HEK293 (cell line): ENCODE measurements at regions not wholly inside any gene's neighbourhood (a gene's known extent, or its start where the extent isn't known, plus 50 kb on each side); places are given as distances from the start of the nearest gene placed in this dataset.

ENCODE experiments used
- CTCF ChIA-PET: fragments of 350-600 bp; formaldehyde crosslinking; extraction: SDS; loops from one replicate; lab custom pipeline; 2021; ENCODE audit warnings: antibody characterized with exemption; lab: Yijun Ruan, JAX
- POLR2A ChIA-PET: fragments of 300-600 bp; formaldehyde crosslinking; extraction: SDS; loops from one replicate; lab custom pipeline; 2020; ENCODE audit warnings: antibody characterized with exemption, inconsistent platforms; lab: Yijun Ruan, JAX
- H3K27ac ChIP-seq: fragments of 200-500 bp; sonication (Bioruptor generic); 2 replicates; pipeline ENCODE4 v1.5.1; 2014; ENCODE audit warnings: low read depth, low read length, control low read depth, inconsistent platforms; ENCODE audit errors: extremely low read depth
- H3K36me3 ChIP-seq, 2 experiments: fragments of 200-500 bp in 1 of 2; sonication (Bioruptor generic) in 1 of 2; 1 replicate in 1 of 2; 2 replicates in 1 of 2; pipeline ENCODE4 v1.5.1; 2014 to 2017; ENCODE audit warnings: inconsistent platforms in 2 of 2, low read length in 2 of 2; ENCODE audit not compliant: control insufficient read depth in 2 of 2, insufficient read depth in 1 of 2
- H3K4me1 ChIP-seq: fragments of 200-500 bp; sonication (Bioruptor generic); 2 replicates; pipeline ENCODE4 v1.5.1; 2014; ENCODE audit warnings: mild to moderate bottlenecking, low read length, inconsistent platforms; ENCODE audit not compliant: control insufficient read depth, insufficient read depth
- H3K4me3 ChIP-seq: 2 replicates; pipeline ENCODE4 v1.5.1; 2011; ENCODE audit warnings: low read depth, mild to moderate bottlenecking, control low read depth, low read length, moderate library complexity
- H3K9me3 ChIP-seq: fragments of 200-500 bp; sonication (Bioruptor generic); 2 replicates; pipeline ENCODE4 v1.5.1; 2014; ENCODE audit warnings: low read depth, low read length, inconsistent platforms; ENCODE audit not compliant: control insufficient read depth, insufficient read depth
- HOXC10 ChIP-seq: sonication (generic); formaldehyde crosslinking; IDR thresholded peaks from 2 replicates; pipeline ENCODE4 v1.8.1; 2023; ENCODE audit warnings: mild to moderate bottlenecking, missing genetic modification reagents
- KLF10 ChIP-seq: fragments of 450-650 bp; IDR thresholded peaks from 2 replicates; pipeline ENCODE4 v1.5.1; 2018; ENCODE audit warnings: missing biosample characterization, mild to moderate bottlenecking, missing genetic modification characterization
- PRDM2 ChIP-seq: fragments of 450-650 bp; formaldehyde crosslinking; IDR thresholded peaks from 2 replicates; pipeline ENCODE4 v1.5.1; 2016; ENCODE audit warnings: missing biosample characterization, missing genetic modification characterization, borderline replicate concordance
- ZBTB44 ChIP-seq: fragments of 450-650 bp; IDR thresholded peaks from 2 replicates; pipeline ENCODE4 v1.5.1; 2018; ENCODE audit warnings: missing biosample characterization, mild to moderate bottlenecking, missing genetic modification characterization
- ZBTB48 ChIP-seq: fragments of 450-650 bp; formaldehyde crosslinking; IDR thresholded peaks from 2 replicates; pipeline ENCODE4 v1.5.1; 2016; ENCODE audit warnings: missing biosample characterization, missing genetic modification characterization
- ZFP3 ChIP-seq: fragments of 450-650 bp; formaldehyde crosslinking; IDR thresholded peaks from 2 replicates; pipeline ENCODE4 v1.5.1; 2016; ENCODE audit warnings: low read depth, missing biosample characterization, missing genetic modification characterization
- ZNF155 ChIP-seq: fragments of 450-650 bp; formaldehyde crosslinking; IDR thresholded peaks from 2 replicates; pipeline ENCODE4 v1.5.1; 2016; ENCODE audit warnings: missing biosample characterization, missing genetic modification characterization
- ZNF16 ChIP-seq: fragments of 450-650 bp; formaldehyde crosslinking; IDR thresholded peaks from 2 replicates; pipeline ENCODE4 v1.5.1; 2016; ENCODE audit warnings: low read depth, missing biosample characterization, missing genetic modification characterization
- ZNF214 ChIP-seq: fragments of 450-650 bp; formaldehyde crosslinking; IDR thresholded peaks from 2 replicates; pipeline ENCODE4 v1.5.1; 2017; ENCODE audit warnings: missing biosample characterization, mild to moderate bottlenecking, missing genetic modification characterization, borderline replicate concordance
- ZNF350 ChIP-seq: fragments of 450-650 bp; formaldehyde crosslinking; IDR thresholded peaks from 2 replicates; pipeline ENCODE4 v1.5.0; 2017; ENCODE audit warnings: missing biosample characterization, mild to moderate bottlenecking, missing genetic modification characterization
- ZNF391 ChIP-seq: fragments of 450-650 bp; formaldehyde crosslinking; IDR thresholded peaks from 2 replicates; pipeline ENCODE4 v1.5.1; 2016; ENCODE audit warnings: low read depth, missing biosample characterization, missing genetic modification characterization, borderline replicate concordance
- ZNF518A ChIP-seq: fragments of 450-650 bp; formaldehyde crosslinking; conservative IDR thresholded peaks from 2 replicates; pipeline ENCODE4 v1.5.1; 2016; ENCODE audit warnings: low read depth, missing biosample characterization, missing genetic modification characterization
- ZNF610 ChIP-seq: fragments of 450-650 bp; formaldehyde crosslinking; IDR thresholded peaks from 2 replicates; pipeline ENCODE4 v1.5.1; 2016; ENCODE audit warnings: missing biosample characterization, missing genetic modification characterization, borderline replicate concordance
- ZNF792 ChIP-seq: fragments of 450-650 bp; formaldehyde crosslinking; IDR thresholded peaks from 2 replicates; pipeline ENCODE4 v1.5.1; 2016; ENCODE audit warnings: missing biosample characterization, missing genetic modification characterization
- ZSCAN23 ChIP-seq: fragments of 450-650 bp; formaldehyde crosslinking; IDR thresholded peaks from 2 replicates; pipeline ENCODE4 v1.5.1; 2016; ENCODE audit warnings: missing biosample characterization, missing genetic modification characterization
- ZSCAN5A ChIP-seq: fragments of 450-650 bp; formaldehyde crosslinking; IDR thresholded peaks from 2 replicates; pipeline ENCODE4 v1.5.1; 2016; ENCODE audit warnings: missing biosample characterization, missing genetic modification characterization
- TF ChIP-seq, protein P1 (sequence below): fragments of 450-650 bp; formaldehyde crosslinking; IDR thresholded peaks from 2 replicates; pipeline ENCODE4 v1.5.1; 2017; ENCODE audit warnings: missing biosample characterization, missing genetic modification characterization
- TF ChIP-seq, protein P2 (sequence below): fragments of 450-650 bp; formaldehyde crosslinking; IDR thresholded peaks from 2 replicates; pipeline ENCODE4 v1.5.1; 2017; ENCODE audit warnings: missing biosample characterization, mild to moderate bottlenecking, missing genetic modification characterization, moderate library complexity

DNA sequence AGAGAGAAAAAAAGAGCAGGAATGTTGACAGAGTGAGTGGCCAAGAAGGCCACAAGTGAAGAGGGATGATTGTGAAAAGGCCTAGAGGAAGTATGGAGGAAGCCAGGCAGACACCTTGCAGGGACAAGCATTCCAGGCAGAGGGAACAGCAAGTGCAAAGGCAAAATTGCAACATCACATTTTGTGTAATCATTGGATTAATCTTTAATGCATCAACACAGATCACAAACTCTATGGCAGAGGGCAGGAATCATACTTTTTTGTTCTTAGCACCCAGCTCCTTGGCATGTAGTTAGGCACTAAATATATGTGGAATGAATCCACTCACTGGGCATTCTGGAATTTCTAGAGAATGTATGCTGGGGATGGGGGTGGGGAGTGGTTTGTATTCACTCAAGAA, 312.1 kb upstream of the PROK2 start:
- Histone ChIP-seq H3K4me3 (no peak overlapping the region), H3K4me1 (peaks cover 14% of the 10 kb centered on the region; the same call in 1 of the 2 replicates), H3K27ac (no peak overlapping the region), H3K9me3 (no peaks in the 10 kb centered on the region), H3K36me3 (no peaks in the 10 kb centered on the region)
- ChIA-PET POLR2A (no interaction called here), CTCF (interaction anchor here (0.6 to 1.4 kb wide), 3 partner anchors 9 to 502 kb away, joined by 3 to 4 read pairs (median 4); no protein-coding TSS in a partner anchor)
- TF ChIP-seq ZNF16 (tag by site-specific recombination) (no peak), ZSCAN23 (tag by site-specific recombination) (no peak), PRDM2 (tag by site-specific recombination) (no peak), ZNF350 (no peak), ZFP3 (tag by site-specific recombination) (no peak), ZNF518A (tag by site-specific recombination) (no peak), ZNF155 (tag by site-specific recombination) (no peak), ZNF214 (tag by site-specific recombination) (no peak), ZBTB48 (tag by site-specific recombination) (no peak), ZBTB44 (tag by site-specific recombination) (no peak), KLF10 (tag by site-specific recombination) (no peak), ZSCAN5A (tag by site-specific recombination) (no peak), ZNF391 (tag by site-specific recombination) (no peak), ZNF610 (tag by site-specific recombination) (no peak), HOXC10 (CRISPR knock-in tag) (no peak), ZNF792 (tag by site-specific recombination) (no peak)
- TF ChIP-seq, protein P1, sequence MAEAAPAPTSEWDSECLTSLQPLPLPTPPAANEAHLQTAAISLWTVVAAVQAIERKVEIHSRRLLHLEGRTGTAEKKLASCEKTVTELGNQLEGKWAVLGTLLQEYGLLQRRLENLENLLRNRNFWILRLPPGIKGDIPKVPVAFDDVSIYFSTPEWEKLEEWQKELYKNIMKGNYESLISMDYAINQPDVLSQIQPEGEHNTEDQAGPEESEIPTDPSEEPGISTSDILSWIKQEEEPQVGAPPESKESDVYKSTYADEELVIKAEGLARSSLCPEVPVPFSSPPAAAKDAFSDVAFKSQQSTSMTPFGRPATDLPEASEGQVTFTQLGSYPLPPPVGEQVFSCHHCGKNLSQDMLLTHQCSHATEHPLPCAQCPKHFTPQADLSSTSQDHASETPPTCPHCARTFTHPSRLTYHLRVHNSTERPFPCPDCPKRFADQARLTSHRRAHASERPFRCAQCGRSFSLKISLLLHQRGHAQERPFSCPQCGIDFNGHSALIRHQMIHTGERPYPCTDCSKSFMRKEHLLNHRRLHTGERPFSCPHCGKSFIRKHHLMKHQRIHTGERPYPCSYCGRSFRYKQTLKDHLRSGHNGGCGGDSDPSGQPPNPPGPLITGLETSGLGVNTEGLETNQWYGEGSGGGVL, result no peak
- TF ChIP-seq, protein P2, sequence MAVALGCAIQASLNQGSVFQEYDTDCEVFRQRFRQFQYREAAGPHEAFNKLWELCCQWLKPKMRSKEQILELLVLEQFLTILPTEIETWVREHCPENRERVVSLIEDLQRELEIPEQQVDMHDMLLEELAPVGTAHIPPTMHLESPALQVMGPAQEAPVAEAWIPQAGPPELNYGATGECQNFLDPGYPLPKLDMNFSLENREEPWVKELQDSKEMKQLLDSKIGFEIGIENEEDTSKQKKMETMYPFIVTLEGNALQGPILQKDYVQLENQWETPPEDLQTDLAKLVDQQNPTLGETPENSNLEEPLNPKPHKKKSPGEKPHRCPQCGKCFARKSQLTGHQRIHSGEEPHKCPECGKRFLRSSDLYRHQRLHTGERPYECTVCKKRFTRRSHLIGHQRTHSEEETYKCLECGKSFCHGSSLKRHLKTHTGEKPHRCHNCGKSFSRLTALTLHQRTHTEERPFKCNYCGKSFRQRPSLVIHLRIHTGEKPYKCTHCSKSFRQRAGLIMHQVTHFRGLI (tag by site-specific recombination), result no peak
